HG03103 (cell line): ENCODE measurements at regions not wholly inside any gene's neighbourhood (a gene's known extent, or its start where the extent isn't known, plus 50 kb on each side); places are given as distances from the start of the nearest gene placed in this dataset.

Experiments used
- ATAC-seq: cut with Tn5 transposase; IDR thresholded peaks from one replicate; pipeline ENCODE4 v1.9.1; 2021; ENCODE audit warnings: low read depth; ENCODE audit not compliant: unreplicated experiment

DNA sequence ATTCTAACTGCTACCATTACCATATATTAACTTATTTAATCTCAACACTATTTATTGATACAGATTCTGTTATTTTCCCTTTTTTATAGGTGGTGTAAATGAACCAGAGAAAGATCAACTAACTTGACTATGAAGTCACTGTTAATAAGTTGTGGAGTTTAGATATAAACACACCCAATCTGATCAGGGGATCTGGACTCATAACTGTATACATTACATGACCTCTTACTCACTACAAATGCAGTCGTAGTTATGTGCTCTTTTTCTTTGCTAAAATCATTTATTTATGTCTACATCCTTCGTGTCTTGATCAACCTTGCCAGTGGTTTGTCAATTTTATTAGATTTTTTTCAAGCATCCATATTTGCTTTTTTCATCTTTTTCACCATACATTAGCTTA lies 614.8 kb upstream of the FAM241A start:
- no peak for ATAC-seq

GRCh38 chr4:111535792-111536191 lies 609.5 kb upstream of the FAM241A start:
- ATAC-seq = no peak

GRCh38 chr4:111537165-111537564 lies 608.1 kb upstream of the FAM241A start:
- ATAC-seq = no peak

GRCh38 chr4:111537871-111538270 lies 607.4 kb upstream of the FAM241A start:
- ATAC-seq = no peak

DNA sequence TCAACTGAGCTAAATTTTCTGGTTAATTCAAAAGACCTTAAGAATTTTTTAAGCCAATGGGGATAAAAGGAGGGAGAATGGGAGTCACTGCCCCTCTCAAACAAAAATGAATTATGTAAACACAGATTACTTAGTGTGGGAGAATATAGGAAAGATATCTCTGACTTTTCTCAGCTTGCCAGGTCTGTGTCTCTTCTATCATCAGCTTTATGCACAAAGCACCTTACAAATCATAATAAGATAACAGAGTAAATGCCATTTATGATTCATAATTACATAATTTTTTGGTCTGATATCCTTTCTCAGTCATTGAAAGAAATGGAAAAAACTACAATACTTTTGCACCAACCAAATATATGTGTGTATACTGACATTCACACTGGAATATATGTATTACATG lies 604.6 kb upstream of the FAM241A start:
- ATAC-seq = no peak

- ATAC-seq = no peak
Measured at GRCh38 chr4:111542056-111542455, 603.2 kb upstream of the FAM241A start.

- ATAC-seq = no peak
Measured at GRCh38 chr4:111546881-111547280, 598.4 kb upstream of the FAM241A start.

GRCh38 chr4:111556141-111556781 lies 589.0 kb upstream of the FAM241A start:
- no peak for ATAC-seq

- ATAC-seq = no peak
Measured at GRCh38 chr4:111556851-111557250, 588.4 kb upstream of the FAM241A start.

GRCh38 chr4:111562826-111563225 lies 582.4 kb upstream of the FAM241A start:
- no peak for ATAC-seq

GRCh38 chr4:111572470-111572869 lies 572.8 kb upstream of the FAM241A start:
- ATAC-seq = no peak

DNA sequence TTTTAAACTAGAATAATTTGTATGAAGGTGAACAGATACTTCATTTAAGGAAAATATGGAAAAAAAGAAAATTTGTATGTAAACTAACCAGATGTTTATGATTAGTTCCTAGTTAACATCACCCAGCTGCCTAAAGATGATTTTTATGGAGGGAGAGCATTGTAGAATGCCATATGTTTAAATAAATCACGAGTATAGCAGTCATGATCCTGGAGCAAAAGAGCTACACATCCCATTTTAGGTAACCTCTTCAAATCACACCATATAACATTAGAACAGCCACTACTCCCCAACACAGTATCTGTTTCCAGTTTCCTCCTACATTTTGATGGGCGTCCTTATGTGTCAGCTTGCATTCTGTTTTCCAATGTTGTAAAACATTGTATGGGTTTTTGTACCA lies 571.9 kb upstream of the FAM241A start:
- ATAC-seq = no peak

- ATAC-seq = no peak
Measured at GRCh38 chr4:111579767-111580166, 565.5 kb upstream of the FAM241A start.

DNA sequence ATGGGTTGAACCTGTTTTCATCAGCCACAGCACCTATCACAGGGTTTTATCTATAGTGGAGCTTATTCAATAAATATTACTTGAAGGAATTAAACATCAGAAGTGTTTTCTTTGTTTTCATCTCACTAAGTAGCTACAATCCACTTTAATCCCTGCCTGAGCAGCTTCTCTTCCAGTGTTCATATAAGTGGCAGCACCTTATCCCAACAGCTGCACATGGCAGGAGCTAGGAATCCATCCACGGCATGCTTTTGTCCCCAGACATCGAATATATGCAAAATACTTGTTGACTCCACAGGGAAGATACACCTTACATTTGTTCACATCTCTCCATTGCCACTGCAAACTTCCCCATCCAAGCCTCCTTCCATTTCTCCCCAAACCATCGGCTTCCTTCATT lies 549.8 kb upstream of the FAM241A start:
- ATAC-seq = no peak

DNA sequence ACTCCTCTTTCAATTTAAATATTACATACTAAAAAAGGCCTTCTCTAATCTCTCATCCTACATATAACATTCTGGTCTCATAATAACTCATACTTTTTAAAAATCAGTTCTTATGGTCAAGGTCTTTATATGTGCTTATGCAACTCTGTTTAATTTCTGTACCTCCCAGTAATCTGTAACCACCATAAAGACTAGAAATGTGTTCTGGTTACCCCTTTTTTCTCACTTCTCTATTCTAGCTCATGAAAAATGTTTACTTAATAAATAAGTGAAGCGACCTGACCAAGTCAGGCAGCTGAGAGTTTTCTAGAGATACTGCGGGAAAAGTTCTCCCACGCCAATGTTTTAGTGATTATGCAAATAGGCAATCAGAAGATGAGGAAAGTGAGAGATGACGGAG lies 548.8 kb upstream of the FAM241A start:
- no peak for ATAC-seq

DNA sequence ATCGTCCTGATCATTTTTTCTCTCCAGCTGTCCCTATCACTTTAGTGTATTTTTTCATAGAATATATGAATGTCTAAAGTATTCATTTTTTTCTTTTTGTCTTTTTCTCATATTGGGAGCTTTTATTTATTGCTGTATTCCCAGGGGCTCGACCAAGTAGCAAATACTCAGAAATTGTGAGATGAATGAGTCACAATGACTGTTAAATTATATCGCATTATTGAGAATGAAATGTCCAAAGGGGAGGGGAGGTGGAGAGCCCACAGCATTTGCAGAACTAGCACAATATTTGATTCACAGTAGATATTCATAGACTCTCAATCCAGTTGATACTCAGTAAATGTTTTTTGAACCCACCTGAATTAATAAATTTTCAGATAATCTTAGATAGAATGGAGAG lies 543.6 kb upstream of the FAM241A start:
- no peak for ATAC-seq

GRCh38 chr4:111602848-111603247 lies 542.4 kb upstream of the FAM241A start:
- ATAC-seq = no peak

- no peak for ATAC-seq
Measured at GRCh38 chr4:111605111-111605510, 540.1 kb upstream of the FAM241A start.

GRCh38 chr4:111610681-111611080 lies 534.6 kb upstream of the FAM241A start:
- no peak for ATAC-seq

GRCh38 chr4:111618908-111619307 lies 526.3 kb upstream of the FAM241A start:
- no peak for ATAC-seq

DNA sequence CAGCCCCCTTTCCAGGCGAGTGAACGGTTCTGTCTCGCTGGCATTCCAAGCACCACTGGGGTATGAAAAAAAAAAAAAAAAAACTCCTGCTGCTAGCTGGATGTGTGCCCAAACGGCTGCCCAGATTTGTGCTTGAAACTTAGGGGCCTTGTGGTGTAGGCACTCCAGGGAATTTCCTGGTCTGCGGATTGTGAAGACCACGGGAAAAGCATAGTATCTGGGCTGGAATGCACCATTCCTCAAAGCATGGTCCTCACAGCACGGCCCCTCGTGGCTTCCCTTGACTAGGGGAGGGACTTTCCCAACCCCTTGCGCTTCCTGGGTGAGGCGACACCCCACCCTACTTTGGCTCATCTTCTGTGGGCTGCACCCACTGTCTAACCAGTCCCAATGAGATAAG lies 516.8 kb upstream of the FAM241A start:
- no peak for ATAC-seq

- no peak for ATAC-seq
Measured at GRCh38 chr4:111630705-111631104, 514.5 kb upstream of the FAM241A start.
